Upper lobe of left lung (tissue), 6 donors: ENCODE measurements at regions not wholly inside any gene's neighbourhood (a gene's known extent, or its start where the extent isn't known, plus 50 kb on each side); places are given as distances from the start of the nearest gene placed in this dataset.

Experiments
- ATAC-seq, 2 donors: fragments of 200-7000 bp; cut with Tn5 transposase; one replicate each; pipeline ENCODE4 v1.9.1; 2022; ENCODE audit warnings: mild to moderate bottlenecking in 2 of 2, moderate library complexity in 2 of 2; ENCODE audit not compliant: low FRiP score in 2 of 2
- DNase-seq, 2 donors: peaks; one replicate each; pipeline ENCODE4 v3.0.0-alpha.2; 2019 to 2020
- H3K27ac ChIP-seq, 4 donors: fragments of 200-600 bp; sonication (generic); one replicate each; pipeline ENCODE4 v1.5.1; 2016 to 2019
- H3K27me3 ChIP-seq, 4 donors: fragments of 200-600 bp; sonication (generic); one replicate each; pipeline ENCODE4 v1.5.1; 2017 to 2019
- H3K36me3 ChIP-seq, 4 donors: fragments of 200-600 bp; sonication (generic); one replicate each; pipeline ENCODE4 v1.5.1; 2016 to 2019
- H3K4me1 ChIP-seq, 4 donors: fragments of 200-600 bp; sonication (generic); one replicate each; pipeline ENCODE4 v1.5.1; 2018 to 2019
- H3K4me3 ChIP-seq, 4 donors: fragments of 200-600 bp; sonication (generic); one replicate each; pipeline ENCODE4 v1.5.1; 2017 to 2019; ENCODE audit warnings: mild to moderate bottlenecking in 2 of 4, moderate library complexity in 1 of 4
- H3K9me3 ChIP-seq, 4 donors: fragments of 200-600 bp; sonication (generic); one replicate each; pipeline ENCODE4 v1.5.1; 2018 to 2019
- CTCF ChIP-seq, 6 experiments: fragments of 450-650 bp in 4 of 6; fragments of 200-600 bp in 2 of 6; sonication (generic) in 2 of 6; IDR thresholded peaks; one replicate each; pipeline ENCODE4 v1.5.1; 2016 to 2019; ENCODE audit warnings: antibody characterized with exemption in 6 of 6
- EP300 ChIP-seq, 4 donors: sonication (generic); formaldehyde crosslinking; IDR thresholded peaks; one replicate each; pipeline ENCODE4 v1.5.1; 2017; ENCODE audit warnings: antibody characterized with exemption in 4 of 4, control low read depth in 2 of 4
- POLR2A ChIP-seq, 4 donors: fragments of 450-650 bp; IDR thresholded peaks; one replicate each; pipeline ENCODE4 v1.5.1; 2016 to 2017; ENCODE audit warnings: antibody characterized with exemption in 4 of 4, mild to moderate bottlenecking in 2 of 4
- POLR2AphosphoS5 ChIP-seq, 2 donors: sonication (generic); formaldehyde crosslinking; IDR thresholded peaks; one replicate each; pipeline ENCODE4 v1.5.1; 2017; ENCODE audit warnings: antibody characterized with exemption in 2 of 2
- WGBS, 2 donors: methylation state at CpG; one replicate each; pipeline ENCODE4 v1.1.5; 2017 to 2018; 5-methylcytosine and 5-hydroxymethylcytosine counted together
- donor health status: DM: no; HTN: no; CAD: no; lungs with moderate emphysema.
- donor health status: DM: no; HTN: yes; CAD: no; lungs with severe emphysema.

- H3K36me3 ChIP-seq: no peaks in the 10 kb centered on the region
- no peak for ATAC-seq
- H3K4me1 ChIP-seq: no peaks in the 10 kb centered on the region
- H3K27ac ChIP-seq: no peak overlapping the region
- H3K4me3 ChIP-seq: no peak overlapping the region
- peaks cover 0 to 19% (median 6%) of the 10 kb centered on the region in 4 donors for H3K9me3 ChIP-seq
- DNase-seq: no peak
- TF ChIP-seq POLR2AphosphoS5 (IDR thresholded peaks at IDR 0.05): no peak
- no peak for TF ChIP-seq POLR2A (IDR thresholded peaks at IDR 0.05)
- no peak for TF ChIP-seq EP300 (IDR thresholded peaks at IDR 0.05)
- TF ChIP-seq CTCF (IDR thresholded peaks at IDR 0.05): no peak
- whole genome bisulfite sequencing, 2 donors: 37 to 48% methylated on average over 1 of the region's 1 CpG
- H3K27me3 ChIP-seq: no peaks in the 10 kb centered on the region
These were observed 276.1 kb downstream of the INSC start for GRCh38 chr11:15390857-15391256.

GRCh38 chr11:15396778-15397177, 282.1 kb downstream of the INSC start:
- H3K4me3 ChIP-seq: no peak overlapping the region
- DNase-seq (no peak), ATAC-seq (no peak)
- H3K36me3 ChIP-seq: no peaks in the 10 kb centered on the region
- no peak for TF ChIP-seq CTCF (IDR thresholded peaks at IDR 0.05)
- no peak for TF ChIP-seq EP300 (IDR thresholded peaks at IDR 0.05)
- TF ChIP-seq POLR2A (IDR thresholded peaks at IDR 0.05): no peak
- TF ChIP-seq POLR2AphosphoS5 (IDR thresholded peaks at IDR 0.05): no peak
- H3K27ac ChIP-seq: no peak overlapping the region
- H3K9me3 ChIP-seq: peaks cover 0 to 12% (median 4%) of the 10 kb centered on the region in 4 donors
- no peaks in the 10 kb centered on the region for H3K4me1 ChIP-seq
- WGBS, 2 donors: 83 to 89% methylated on average over 2 of the region's 2 CpGs
- no peaks in the 10 kb centered on the region for H3K27me3 ChIP-seq

DNA sequence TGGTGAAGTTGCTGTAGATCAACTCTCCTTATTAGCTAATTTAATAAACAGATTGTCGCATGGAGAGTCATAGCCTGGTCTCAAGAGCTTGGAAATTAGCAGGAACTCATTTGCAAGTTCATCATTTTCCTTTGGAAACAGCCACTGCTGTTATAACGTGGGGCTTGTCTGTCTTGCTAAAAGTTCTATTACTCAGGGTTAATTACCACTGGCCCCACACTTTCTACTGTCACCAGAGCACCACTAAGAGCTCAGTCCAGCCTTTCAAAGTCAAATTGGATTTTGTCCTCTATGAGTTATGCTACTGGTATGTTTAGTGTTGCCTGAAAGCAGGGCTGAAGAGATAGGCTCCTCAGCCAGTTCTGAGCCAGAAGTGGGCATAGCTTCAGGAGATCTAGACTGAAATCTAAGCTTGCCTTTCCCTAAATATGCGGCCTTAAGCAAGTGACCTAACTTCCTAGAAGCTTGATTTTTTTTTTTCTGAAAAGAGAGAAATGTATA, 292.2 kb downstream of the INSC start:
- Histone ChIP-seq H3K36me3 (no peaks in the 10 kb centered on the region), H3K27me3 (no peaks in the 10 kb centered on the region), H3K9me3 (peaks cover 0 to 2% (median 0%) of the 10 kb centered on the region in 4 donors), H3K4me1 (no peaks in the 10 kb centered on the region), H3K27ac (no peak overlapping the region), H3K4me3 (no peak overlapping the region)
- WGBS, 2 donors: 66 to 72% methylated on average over 3 of the region's 3 CpGs
- ATAC-seq (no peak), DNase-seq (no peak)
- no peak for TF ChIP-seq CTCF (IDR thresholded peaks at IDR 0.05)
- no peak for TF ChIP-seq POLR2A (IDR thresholded peaks at IDR 0.05)
- TF ChIP-seq POLR2AphosphoS5 (IDR thresholded peaks at IDR 0.05): no peak

DNA sequence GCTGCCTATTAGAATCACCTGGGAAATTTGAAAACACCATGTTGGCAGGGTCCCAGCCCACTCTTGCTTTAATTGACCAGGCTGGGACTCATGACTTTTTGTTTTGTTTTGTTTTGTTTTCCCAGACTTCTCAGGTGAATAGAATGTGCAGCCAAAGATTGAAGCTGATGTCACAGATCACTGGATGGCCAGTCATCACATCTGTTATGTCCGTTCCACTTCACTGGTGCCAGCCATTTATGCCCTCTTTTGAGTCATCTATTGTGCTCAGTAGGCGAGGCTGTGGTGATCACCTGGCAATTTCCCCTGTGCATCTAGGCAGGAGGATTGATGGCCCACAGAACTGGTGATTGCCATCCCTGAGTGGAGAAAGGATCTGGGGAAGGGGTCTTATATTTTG, 297.3 kb downstream of the INSC start:
- 82 to 85% methylated on average over 2 of the region's 2 CpGs for WGBS, 2 donors
- Histone ChIP-seq H3K4me1 (no peaks in the 10 kb centered on the region), H3K9me3 (no peaks in the 10 kb centered on the region), H3K27me3 (no peaks in the 10 kb centered on the region), H3K4me3 (no peak overlapping the region), H3K36me3 (no peaks in the 10 kb centered on the region), H3K27ac (no peak overlapping the region)
- ATAC-seq: no peak
- DNase-seq: no peak
- no peak for TF ChIP-seq POLR2AphosphoS5 (IDR thresholded peaks at IDR 0.05)
- no peak for TF ChIP-seq CTCF (IDR thresholded peaks at IDR 0.05)
- TF ChIP-seq POLR2A (IDR thresholded peaks at IDR 0.05): no peak
- TF ChIP-seq EP300 (IDR thresholded peaks at IDR 0.05): no peak

- no peaks in the 10 kb centered on the region for H3K4me1 ChIP-seq
- no peaks in the 10 kb centered on the region for H3K27me3 ChIP-seq
- H3K4me3 ChIP-seq: no peak overlapping the region
- DNase-seq: no peak
- no peaks in the 10 kb centered on the region for H3K36me3 ChIP-seq
- TF ChIP-seq POLR2A (IDR thresholded peaks at IDR 0.05): no peak
- no peak for TF ChIP-seq POLR2AphosphoS5 (IDR thresholded peaks at IDR 0.05)
- TF ChIP-seq EP300 (IDR thresholded peaks at IDR 0.05): no peak
- no peak for ATAC-seq
- H3K9me3 ChIP-seq: no peaks in the 10 kb centered on the region
- WGBS, 2 donors: 67 to 69% methylated on average over 3 of the region's 3 CpGs
- H3K27ac ChIP-seq: no peak overlapping the region
These were observed 304.2 kb downstream of the INSC start for GRCh38 chr11:15418921-15419320.
